ENCODE measurements at regions not wholly inside any gene's neighbourhood (a gene's known extent, or its start where the extent isn't known, plus 50 kb on each side); places are given as distances from the start of the nearest gene placed in this dataset.

DNA sequence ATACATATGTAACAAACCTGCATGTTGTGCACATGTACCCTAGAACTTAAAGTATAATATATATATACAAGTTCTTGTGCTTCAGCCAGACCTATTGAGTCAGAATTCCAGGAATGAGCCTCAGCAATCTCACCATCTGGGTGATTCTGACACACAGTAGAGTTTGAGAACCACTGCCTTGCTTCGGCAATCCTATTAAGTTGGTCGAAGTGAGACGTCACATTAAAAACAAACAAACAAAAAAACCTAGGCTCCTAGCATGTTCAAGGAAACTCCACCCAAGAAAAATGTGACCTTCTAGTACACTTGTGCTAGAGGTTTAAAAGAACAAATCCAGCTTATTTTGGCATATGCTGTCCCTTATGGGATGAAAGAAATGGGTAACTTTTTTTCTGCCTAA lies 115.8 kb downstream of the SINHCAF start:
- TF ChIP-seq CTCF (conservative IDR thresholded peaks at IDR 0.05; ENCODE audit: low read depth in 2 of 2) (no peak), POLR2AphosphoS5 (IDR thresholded peaks at IDR 0.05; ENCODE audit: low read depth) (no peak), EZH2phosphoT487 (IDR thresholded peaks at IDR 0.05; ENCODE audit: unreplicated experiment) (no peak), CREB1 (CRISPR knock-in tag; IDR thresholded peaks at IDR 0.05; ENCODE audit: low read depth) (no peak), ETS1 (IDR thresholded peaks at IDR 0.05) (no peak), EZH2 (IDR thresholded peaks at IDR 0.05; ENCODE audit: low read depth, unreplicated experiment) (no peak), ZNF114 (CRISPR knock-in tag; IDR thresholded peaks at IDR 0.05) (no peak), JUNB (IDR thresholded peaks at IDR 0.05; ENCODE audit: unreplicated experiment) (no peak)
- TF ChIP-seq, protein P1, sequence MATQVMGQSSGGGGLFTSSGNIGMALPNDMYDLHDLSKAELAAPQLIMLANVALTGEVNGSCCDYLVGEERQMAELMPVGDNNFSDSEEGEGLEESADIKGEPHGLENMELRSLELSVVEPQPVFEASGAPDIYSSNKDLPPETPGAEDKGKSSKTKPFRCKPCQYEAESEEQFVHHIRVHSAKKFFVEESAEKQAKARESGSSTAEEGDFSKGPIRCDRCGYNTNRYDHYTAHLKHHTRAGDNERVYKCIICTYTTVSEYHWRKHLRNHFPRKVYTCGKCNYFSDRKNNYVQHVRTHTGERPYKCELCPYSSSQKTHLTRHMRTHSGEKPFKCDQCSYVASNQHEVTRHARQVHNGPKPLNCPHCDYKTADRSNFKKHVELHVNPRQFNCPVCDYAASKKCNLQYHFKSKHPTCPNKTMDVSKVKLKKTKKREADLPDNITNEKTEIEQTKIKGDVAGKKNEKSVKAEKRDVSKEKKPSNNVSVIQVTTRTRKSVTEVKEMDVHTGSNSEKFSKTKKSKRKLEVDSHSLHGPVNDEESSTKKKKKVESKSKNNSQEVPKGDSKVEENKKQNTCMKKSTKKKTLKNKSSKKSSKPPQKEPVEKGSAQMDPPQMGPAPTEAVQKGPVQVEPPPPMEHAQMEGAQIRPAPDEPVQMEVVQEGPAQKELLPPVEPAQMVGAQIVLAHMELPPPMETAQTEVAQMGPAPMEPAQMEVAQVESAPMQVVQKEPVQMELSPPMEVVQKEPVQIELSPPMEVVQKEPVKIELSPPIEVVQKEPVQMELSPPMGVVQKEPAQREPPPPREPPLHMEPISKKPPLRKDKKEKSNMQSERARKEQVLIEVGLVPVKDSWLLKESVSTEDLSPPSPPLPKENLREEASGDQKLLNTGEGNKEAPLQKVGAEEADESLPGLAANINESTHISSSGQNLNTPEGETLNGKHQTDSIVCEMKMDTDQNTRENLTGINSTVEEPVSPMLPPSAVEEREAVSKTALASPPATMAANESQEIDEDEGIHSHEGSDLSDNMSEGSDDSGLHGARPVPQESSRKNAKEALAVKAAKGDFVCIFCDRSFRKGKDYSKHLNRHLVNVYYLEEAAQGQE (IDR thresholded peaks at IDR 0.05; ENCODE audit: unreplicated experiment) = no peak

Measured in GM23338 (cell line).